Astrocyte (in vitro differentiated cells and primary cell): ENCODE measurements at regions not wholly inside any gene's neighbourhood (a gene's known extent, or its start where the extent isn't known, plus 50 kb on each side); places are given as distances from the start of the nearest gene placed in this dataset.

Experiments
- DNase-seq: peaks from one replicate; pipeline ENCODE4 v3.0.0-alpha.2; 2010; ENCODE audit warnings: low read depth
- FAIRE-seq: peaks from 2 replicates; lab custom pipeline; 2011; peaks lifted over from hg19 to GRCh38; lab: Jason Lieb, UNC
- H2AFZ ChIP-seq: 2 replicates; pipeline ENCODE4 v1.6.0; 2012; ENCODE audit warnings: low read depth, low read length, inconsistent platforms
- H3K27ac ChIP-seq: 2 replicates; pipeline ENCODE4 v1.5.1; 2011; ENCODE audit warnings: low read depth, low read length, inconsistent platforms
- H3K27me3 ChIP-seq: 2 replicates; pipeline ENCODE4 v1.6.0; 2011; ENCODE audit warnings: low read length, inconsistent platforms; ENCODE audit not compliant: insufficient read depth
- H3K36me3 ChIP-seq: 2 replicates; pipeline ENCODE4 v1.5.1; 2011; ENCODE audit warnings: low read length, inconsistent platforms; ENCODE audit not compliant: insufficient read depth
- H3K4me1 ChIP-seq: 2 replicates; pipeline ENCODE4 v1.5.1; 2011; ENCODE audit warnings: low read length, inconsistent platforms; ENCODE audit not compliant: insufficient read depth
- H3K4me2 ChIP-seq: 2 replicates; pipeline ENCODE4 v1.6.0; 2012; ENCODE audit warnings: low read length, inconsistent platforms
- H3K4me3 ChIP-seq: 2 replicates; pipeline ENCODE4 v1.5.1; 2011; ENCODE audit warnings: low read depth, mild to moderate bottlenecking, low read length, inconsistent platforms; ENCODE audit not compliant: insufficient read depth
- H3K79me2 ChIP-seq: 2 replicates; pipeline ENCODE4 v1.6.0; 2012; ENCODE audit warnings: mild to moderate bottlenecking, low read length, inconsistent platforms; ENCODE audit not compliant: insufficient read depth
- H3K9ac ChIP-seq: 2 replicates; pipeline ENCODE4 v1.6.0; 2012; ENCODE audit warnings: mild to moderate bottlenecking, low read length, inconsistent platforms
- H3K9me3 ChIP-seq: 2 replicates; pipeline ENCODE4 v1.5.1; 2012; ENCODE audit warnings: low read depth, mild to moderate bottlenecking, low read length, inconsistent platforms; ENCODE audit not compliant: insufficient read depth
- H4K20me1 ChIP-seq: 2 replicates; pipeline ENCODE4 v1.6.0; 2012; ENCODE audit warnings: low read length, inconsistent platforms; ENCODE audit not compliant: insufficient read depth
- H3K27ac Mint-ChIP-seq: one replicate; pipeline ENCODE4 v1.8.0; 2021; ENCODE audit warnings: mild to moderate bottlenecking, mixed read lengths; ENCODE audit not compliant: unreplicated experiment
- H3K27me3 Mint-ChIP-seq: one replicate; pipeline ENCODE4 v1.8.0; 2021; ENCODE audit warnings: low read depth, mixed read lengths; ENCODE audit not compliant: unreplicated experiment
- H3K36me3 Mint-ChIP-seq: one replicate; pipeline ENCODE4 v1.8.0; 2021; ENCODE audit warnings: low read depth, mixed read lengths; ENCODE audit not compliant: unreplicated experiment
- H3K4me1 Mint-ChIP-seq: one replicate; pipeline ENCODE4 v1.8.0; 2021; ENCODE audit warnings: low read depth, mixed read lengths; ENCODE audit not compliant: unreplicated experiment
- H3K4me3 Mint-ChIP-seq: one replicate; pipeline ENCODE4 v1.8.0; 2021; ENCODE audit warnings: mild to moderate bottlenecking, moderate library complexity, mixed read lengths; ENCODE audit not compliant: unreplicated experiment
- H3K9me3 Mint-ChIP-seq: one replicate; pipeline ENCODE4 v1.8.0; 2021; ENCODE audit warnings: mild to moderate bottlenecking, mixed read lengths; ENCODE audit not compliant: unreplicated experiment
- CTCF ChIP-seq: IDR thresholded peaks from 2 replicates; pipeline ENCODE4 v1.5.1; 2011; ENCODE audit warnings: low read depth, mild to moderate bottlenecking, inconsistent platforms, low read length, moderate library complexity; ENCODE audit not compliant: insufficient read depth
- EZH2 ChIP-seq: IDR thresholded peaks from 2 replicates; pipeline ENCODE4 v1.6.1; 2012; ENCODE audit warnings: mild to moderate bottlenecking, low read length, inconsistent platforms; ENCODE audit not compliant: insufficient read depth

GRCh38 chr2:226669249-226669648 lies 130.4 kb downstream of the IRS1 start:
- H3K27me3 ChIP-seq, result no peaks in the 10 kb centered on the region
- no peaks in the 10 kb centered on the region for H3K9me3 ChIP-seq
- DNase-seq (peak; percentile 35), FAIRE-seq (no peak)
- H2AFZ ChIP-seq, result no peak overlapping the region
- no peak overlapping the region for H3K4me3 ChIP-seq
- no peaks in the 10 kb centered on the region for H3K36me3 ChIP-seq
- peaks cover 8% of the 10 kb centered on the region for H3K9me3 Mint-ChIP-seq
- no peak overlapping the region for H3K27ac Mint-ChIP-seq
- H4K20me1 ChIP-seq, result no peaks in the 10 kb centered on the region
- H3K4me1 Mint-ChIP-seq, result peaks cover 14% of the 10 kb centered on the region
- H3K4me3 Mint-ChIP-seq, result no peak overlapping the region
- TF ChIP-seq EZH2 (no peak), CTCF (no peak)
- H3K4me2 ChIP-seq, result no peak overlapping the region
- no peaks in the 10 kb centered on the region for H3K27me3 Mint-ChIP-seq
- no peak overlapping the region for H3K9ac ChIP-seq
- no peak overlapping the region for H3K27ac ChIP-seq
- no peaks in the 10 kb centered on the region for H3K79me2 ChIP-seq
- H3K4me1 ChIP-seq, result peaks cover 9% of the 10 kb centered on the region
- H3K36me3 Mint-ChIP-seq, result no peaks in the 10 kb centered on the region

GRCh38 chr2:226667736-226668135 lies 131.9 kb downstream of the IRS1 start:
- no peaks in the 10 kb centered on the region for H3K27me3 ChIP-seq
- no peaks in the 10 kb centered on the region for H3K4me1 ChIP-seq
- H3K4me2 ChIP-seq, result no peak overlapping the region
- H3K79me2 ChIP-seq, result no peaks in the 10 kb centered on the region
- H3K4me3 ChIP-seq, result no peak overlapping the region
- H3K36me3 Mint-ChIP-seq, result no peaks in the 10 kb centered on the region
- no peak overlapping the region for H3K27ac Mint-ChIP-seq
- DNase-seq, result no peak
- no peaks in the 10 kb centered on the region for H3K9me3 ChIP-seq
- H2AFZ ChIP-seq, result no peak overlapping the region
- H3K27ac ChIP-seq, result no peak overlapping the region
- H3K27me3 Mint-ChIP-seq, result no peaks in the 10 kb centered on the region
- H3K36me3 ChIP-seq, result no peaks in the 10 kb centered on the region
- peaks cover 8% of the 10 kb centered on the region for H3K9me3 Mint-ChIP-seq
- no peak overlapping the region for H3K9ac ChIP-seq
- TF ChIP-seq EZH2, result no peak
- TF ChIP-seq CTCF, result no peak
- H3K4me3 Mint-ChIP-seq, result no peak overlapping the region
- no peak for FAIRE-seq
- H4K20me1 ChIP-seq, result no peaks in the 10 kb centered on the region
- H3K4me1 Mint-ChIP-seq, result peaks cover 2% of the 10 kb centered on the region

- Histone ChIP-seq H3K9ac (no peak overlapping the region), H3K4me1 (peaks cover 18% of the 10 kb centered on the region), H4K20me1 (no peaks in the 10 kb centered on the region), H3K4me3 (no peak overlapping the region), H3K9me3 (no peaks in the 10 kb centered on the region), H3K79me2 (no peaks in the 10 kb centered on the region), H2AFZ (no peak overlapping the region), H3K27me3 (no peaks in the 10 kb centered on the region), H3K36me3 (no peaks in the 10 kb centered on the region), H3K4me2 (no peak overlapping the region), H3K27ac (no peak overlapping the region)
- no peak for DNase-seq
- H3K27ac Mint-ChIP-seq, result peak overlapping the region; percentile 15
- H3K4me3 Mint-ChIP-seq, result no peak overlapping the region
- no peak for TF ChIP-seq EZH2
- H3K9me3 Mint-ChIP-seq, result peaks cover 8% of the 10 kb centered on the region
- H3K27me3 Mint-ChIP-seq, result no peaks in the 10 kb centered on the region
- no peak for FAIRE-seq
- no peaks in the 10 kb centered on the region for H3K36me3 Mint-ChIP-seq
- peaks cover 18% of the 10 kb centered on the region for H3K4me1 Mint-ChIP-seq
Measured at GRCh38 chr2:226665306-226665831, 134.3 kb downstream of the IRS1 start.
